ENCODE measurements at regions not wholly inside any gene's neighbourhood (a gene's known extent, or its start where the extent isn't known, plus 50 kb on each side); places are given as distances from the start of the nearest gene placed in this dataset.

GRCh38 chr2:10231551-10232085, 71.1 kb upstream of the HPCAL1 start:
- TF ChIP-seq, protein P1, sequence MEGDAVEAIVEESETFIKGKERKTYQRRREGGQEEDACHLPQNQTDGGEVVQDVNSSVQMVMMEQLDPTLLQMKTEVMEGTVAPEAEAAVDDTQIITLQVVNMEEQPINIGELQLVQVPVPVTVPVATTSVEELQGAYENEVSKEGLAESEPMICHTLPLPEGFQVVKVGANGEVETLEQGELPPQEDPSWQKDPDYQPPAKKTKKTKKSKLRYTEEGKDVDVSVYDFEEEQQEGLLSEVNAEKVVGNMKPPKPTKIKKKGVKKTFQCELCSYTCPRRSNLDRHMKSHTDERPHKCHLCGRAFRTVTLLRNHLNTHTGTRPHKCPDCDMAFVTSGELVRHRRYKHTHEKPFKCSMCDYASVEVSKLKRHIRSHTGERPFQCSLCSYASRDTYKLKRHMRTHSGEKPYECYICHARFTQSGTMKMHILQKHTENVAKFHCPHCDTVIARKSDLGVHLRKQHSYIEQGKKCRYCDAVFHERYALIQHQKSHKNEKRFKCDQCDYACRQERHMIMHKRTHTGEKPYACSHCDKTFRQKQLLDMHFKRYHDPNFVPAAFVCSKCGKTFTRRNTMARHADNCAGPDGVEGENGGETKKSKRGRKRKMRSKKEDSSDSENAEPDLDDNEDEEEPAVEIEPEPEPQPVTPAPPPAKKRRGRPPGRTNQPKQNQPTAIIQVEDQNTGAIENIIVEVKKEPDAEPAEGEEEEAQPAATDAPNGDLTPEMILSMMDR (conservative IDR thresholded peaks at IDR 0.05; ENCODE audit: low read length): no peak
- no peak overlapping the region for H3K4me3 ChIP-seq (ENCODE audit: low read length)
- no peak for DNase-seq (ENCODE audit: low read depth)

DNA sequence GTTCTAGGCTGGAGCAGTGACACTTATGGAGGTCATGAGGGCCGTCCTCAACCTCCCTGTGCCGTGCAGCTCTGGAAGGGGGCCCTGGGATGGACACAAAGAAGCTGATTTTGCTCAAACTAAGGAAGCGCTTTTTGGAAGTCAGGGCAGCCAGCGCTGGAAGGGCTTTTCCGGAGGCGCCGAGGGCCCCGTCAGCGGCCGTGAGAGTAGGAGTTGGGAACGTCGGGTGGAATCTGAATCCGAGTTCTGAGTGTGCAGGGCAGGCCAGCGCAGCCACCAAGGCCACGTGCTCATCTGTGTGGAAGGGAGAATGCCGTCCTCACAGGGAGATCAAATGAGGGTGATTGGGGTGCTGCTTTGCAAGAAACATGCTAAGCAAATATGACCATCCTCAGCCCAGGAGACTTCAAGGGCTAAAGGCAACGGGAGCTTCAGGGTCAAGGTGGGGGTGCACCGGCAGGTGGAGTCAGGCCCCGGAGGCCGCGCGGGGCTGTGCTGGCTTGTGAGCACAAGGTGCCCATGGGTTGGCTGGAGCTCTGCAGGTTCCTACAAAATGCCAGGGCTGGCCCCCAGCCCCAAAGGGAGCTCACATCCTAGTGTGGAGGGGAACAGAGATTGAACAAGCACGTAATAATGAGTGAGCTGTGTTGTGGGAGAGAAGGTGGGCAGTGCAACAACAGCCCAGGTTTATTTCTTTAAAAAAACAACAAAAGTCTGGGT, 70.4 kb upstream of the HPCAL1 start:
- no peak overlapping the region for H3K4me3 ChIP-seq (ENCODE audit: low read length)
- no peak for DNase-seq (ENCODE audit: low read depth)
- TF ChIP-seq, protein P1 (conservative IDR thresholded peaks at IDR 0.05; ENCODE audit: low read length): no peak

GRCh38 chr2:10233131-10234012, 69.3 kb upstream of the HPCAL1 start:
- H3K4me3 ChIP-seq (ENCODE audit: low read length): no peak overlapping the region
- no peak for DNase-seq (ENCODE audit: low read depth)
- TF ChIP-seq, protein P1 (conservative IDR thresholded peaks at IDR 0.05; ENCODE audit: low read length): no peak

- DNase-seq (ENCODE audit: low read depth): no peak
- TF ChIP-seq, protein P1 (conservative IDR thresholded peaks at IDR 0.05; ENCODE audit: low read length): no peak
Observed at GRCh38 chr2:10234013-10234306, 68.7 kb upstream of the HPCAL1 start.

GRCh38 chr2:10234409-10235094, 68.2 kb upstream of the HPCAL1 start:
- TF ChIP-seq, protein P1 (conservative IDR thresholded peaks at IDR 0.05; ENCODE audit: low read length): no peak
- DNase-seq (ENCODE audit: low read depth): no peak
- no peak overlapping the region for H3K4me3 ChIP-seq (ENCODE audit: low read length)

More at GRCh38 chr2:10234013-10234306, 68.7 kb upstream of the HPCAL1 start:
- H3K4me3 ChIP-seq (ENCODE audit: low read length): no peak overlapping the region

- peak; percentile 4 for DNase-seq (ENCODE audit: low read depth)
- TF ChIP-seq, protein P1 (conservative IDR thresholded peaks at IDR 0.05; ENCODE audit: low read length): no peak
- H3K4me3 ChIP-seq (ENCODE audit: low read length): no peak overlapping the region
Observed at GRCh38 chr2:10235099-10235908, 67.4 kb upstream of the HPCAL1 start.
